ENCODE measurements at regions not wholly inside any gene's neighbourhood (a gene's known extent, or its start where the extent isn't known, plus 50 kb on each side); places are given as distances from the start of the nearest gene placed in this dataset.

- Histone ChIP-seq H3K27ac (no peak overlapping the region), H3K27me3 (no peaks in the 10 kb centered on the region), H3K4me3 (no peak overlapping the region), H3K36me3 (no peaks in the 10 kb centered on the region), H3K9me3 (no peaks in the 10 kb centered on the region), H3K4me1 (no peaks in the 10 kb centered on the region)
- intact Hi-C loops (cut with DNase I), result no loop called here
- TF ChIP-seq POLR2A (IDR thresholded peaks at IDR 0.05), result no peak
- DNase-seq (ENCODE audit: extremely low spot score in 2 of 2), result no peak
Observed at GRCh38 chr3:147645761-147646160, 236.6 kb downstream of the ZIC1 start.

- no peak overlapping the region for H3K27ac ChIP-seq
- no peaks in the 10 kb centered on the region for H3K27me3 ChIP-seq
- H3K9me3 ChIP-seq, result no peaks in the 10 kb centered on the region
- no peak overlapping the region for H3K4me3 ChIP-seq
- no peak for TF ChIP-seq POLR2A (IDR thresholded peaks at IDR 0.05)
- TF ChIP-seq CTCF (IDR thresholded peaks at IDR 0.05), result no peak
- no peak for TF ChIP-seq POLR2AphosphoS5 (IDR thresholded peaks at IDR 0.05; ENCODE audit: insufficient read depth in 1 of 2, low read depth in 1 of 2)
- no peaks in the 10 kb centered on the region for H3K4me1 ChIP-seq
- no peak for DNase-seq (ENCODE audit: extremely low spot score in 2 of 2)
- intact Hi-C loops (cut with DNase I), result no loop called here
- H3K36me3 ChIP-seq, result no peaks in the 10 kb centered on the region
Observed at GRCh38 chr3:147649475-147649874, 240.3 kb downstream of the ZIC1 start.

GRCh38 chr3:147651107-147651778 is 242.1 kb downstream of the ZIC1 start:
- DNase-seq (ENCODE audit: extremely low spot score in 2 of 2), result no peak
- Histone ChIP-seq H3K27ac (no peak overlapping the region), H3K27me3 (no peaks in the 10 kb centered on the region), H3K36me3 (no peaks in the 10 kb centered on the region), H3K4me1 (no peaks in the 10 kb centered on the region), H3K9me3 (no peaks in the 10 kb centered on the region), H3K4me3 (no peak overlapping the region)
- TF ChIP-seq CTCF (IDR thresholded peaks at IDR 0.05), result no peak
- TF ChIP-seq POLR2A (IDR thresholded peaks at IDR 0.05), result no peak
- TF ChIP-seq POLR2AphosphoS5 (IDR thresholded peaks at IDR 0.05; ENCODE audit: insufficient read depth in 1 of 2, low read depth in 1 of 2), result no peak
- intact Hi-C loops (cut with DNase I), result no loop called here

- Histone ChIP-seq H3K4me1 (no peaks in the 10 kb centered on the region), H3K36me3 (no peaks in the 10 kb centered on the region), H3K27me3 (no peaks in the 10 kb centered on the region), H3K4me3 (no peak overlapping the region), H3K27ac (no peak overlapping the region), H3K9me3 (no peaks in the 10 kb centered on the region)
- TF ChIP-seq POLR2AphosphoS5 (IDR thresholded peaks at IDR 0.05; ENCODE audit: insufficient read depth in 1 of 2, low read depth in 1 of 2) (no peak), CTCF (IDR thresholded peaks at IDR 0.05) (no peak), POLR2A (IDR thresholded peaks at IDR 0.05) (no peak)
- intact Hi-C loops (cut with DNase I), result no loop called here
- no peak for DNase-seq (ENCODE audit: extremely low spot score in 2 of 2)
Observed at GRCh38 chr3:147652651-147653366, 243.6 kb downstream of the ZIC1 start.

GRCh38 chr3:147653367-147653923 is 244.3 kb downstream of the ZIC1 start:
- Histone ChIP-seq H3K36me3 (no peaks in the 10 kb centered on the region), H3K4me1 (no peaks in the 10 kb centered on the region), H3K27me3 (no peaks in the 10 kb centered on the region), H3K9me3 (no peaks in the 10 kb centered on the region), H3K27ac (no peak overlapping the region), H3K4me3 (no peak overlapping the region)
- TF ChIP-seq CTCF (IDR thresholded peaks at IDR 0.05), result no peak
- TF ChIP-seq POLR2A (IDR thresholded peaks at IDR 0.05), result no peak
- no peak for TF ChIP-seq POLR2AphosphoS5 (IDR thresholded peaks at IDR 0.05; ENCODE audit: insufficient read depth in 1 of 2, low read depth in 1 of 2)
- intact Hi-C loops (cut with DNase I), result no loop called here
- no peak for DNase-seq (ENCODE audit: extremely low spot score in 2 of 2)
